Brain microvascular endothelial cell (primary cell): ENCODE measurements at regions not wholly inside any gene's neighbourhood (a gene's known extent, or its start where the extent isn't known, plus 50 kb on each side); places are given as distances from the start of the nearest gene placed in this dataset.

ENCODE experiments used
- DNase-seq: peaks from one replicate; pipeline ENCODE4 v3.0.0-alpha.2; 2020
- H3K27ac ChIP-seq: fragments of 250-450 bp; sonication (Bioruptor Pico); 2 replicates; pipeline ENCODE4 v1.5.1; 2020; ENCODE audit warnings: mild to moderate bottlenecking, moderate library complexity
- H3K27me3 ChIP-seq: fragments of 250-450 bp; sonication (Bioruptor Pico); replicated peaks from 2 replicates; pipeline ENCODE4 v1.5.1; 2020; ENCODE audit warnings: mild to moderate bottlenecking
- H3K36me3 ChIP-seq: fragments of 250-450 bp; sonication (Bioruptor Pico); replicated peaks from 2 replicates; pipeline ENCODE4 v1.5.1; 2020; ENCODE audit warnings: mild to moderate bottlenecking
- H3K4me3 ChIP-seq: 2 replicates; pipeline ENCODE4 v1.5.1; 2011; ENCODE audit warnings: low read depth, mild to moderate bottlenecking, control low read depth, low read length, moderate library complexity
- in situ Hi-C: cut with HindIII; loops from 2 replicates; pipeline ENCODE4 v1.10.0; 2017; ENCODE audit warnings: low sequenced_read_pairs, low pct_ligation_motif_present
- TF ChIP-seq, protein P1 (sequence below): IDR thresholded peaks from 2 replicates; pipeline ENCODE4 v1.5.1; 2011; ENCODE audit warnings: low read depth, mild to moderate bottlenecking, moderate library complexity, low read length, control low read depth, inconsistent platforms; ENCODE audit errors: missing control alignments

DNA sequence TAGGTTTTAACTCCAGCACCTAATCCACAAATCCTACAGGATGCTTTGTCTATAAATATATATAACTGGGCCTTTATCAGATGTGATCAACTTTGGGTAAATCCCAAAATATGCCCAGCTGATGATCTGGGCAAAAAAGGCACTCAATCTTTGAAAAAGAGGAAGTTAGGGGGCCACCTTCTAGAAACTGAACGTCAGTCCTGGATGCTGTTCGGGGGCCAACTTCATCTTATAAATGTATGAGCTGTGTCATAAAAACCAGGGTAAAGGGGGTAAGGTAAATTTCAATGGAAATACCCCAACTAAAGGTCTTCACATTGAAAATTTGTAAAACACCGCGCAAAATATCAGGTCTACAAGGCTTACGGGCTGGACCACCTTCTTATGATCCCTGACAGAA is 264.4 kb upstream of the UBE2E2 start:
- DNase-seq, result no peak
- Histone ChIP-seq H3K27ac (no peak overlapping the region), H3K4me3 (no peak overlapping the region), H3K27me3 (no peaks in the 10 kb centered on the region), H3K36me3 (no peaks in the 10 kb centered on the region)
- TF ChIP-seq, protein P1, sequence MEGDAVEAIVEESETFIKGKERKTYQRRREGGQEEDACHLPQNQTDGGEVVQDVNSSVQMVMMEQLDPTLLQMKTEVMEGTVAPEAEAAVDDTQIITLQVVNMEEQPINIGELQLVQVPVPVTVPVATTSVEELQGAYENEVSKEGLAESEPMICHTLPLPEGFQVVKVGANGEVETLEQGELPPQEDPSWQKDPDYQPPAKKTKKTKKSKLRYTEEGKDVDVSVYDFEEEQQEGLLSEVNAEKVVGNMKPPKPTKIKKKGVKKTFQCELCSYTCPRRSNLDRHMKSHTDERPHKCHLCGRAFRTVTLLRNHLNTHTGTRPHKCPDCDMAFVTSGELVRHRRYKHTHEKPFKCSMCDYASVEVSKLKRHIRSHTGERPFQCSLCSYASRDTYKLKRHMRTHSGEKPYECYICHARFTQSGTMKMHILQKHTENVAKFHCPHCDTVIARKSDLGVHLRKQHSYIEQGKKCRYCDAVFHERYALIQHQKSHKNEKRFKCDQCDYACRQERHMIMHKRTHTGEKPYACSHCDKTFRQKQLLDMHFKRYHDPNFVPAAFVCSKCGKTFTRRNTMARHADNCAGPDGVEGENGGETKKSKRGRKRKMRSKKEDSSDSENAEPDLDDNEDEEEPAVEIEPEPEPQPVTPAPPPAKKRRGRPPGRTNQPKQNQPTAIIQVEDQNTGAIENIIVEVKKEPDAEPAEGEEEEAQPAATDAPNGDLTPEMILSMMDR, result no peak
- in situ Hi-C loops, result no loop called here

DNA sequence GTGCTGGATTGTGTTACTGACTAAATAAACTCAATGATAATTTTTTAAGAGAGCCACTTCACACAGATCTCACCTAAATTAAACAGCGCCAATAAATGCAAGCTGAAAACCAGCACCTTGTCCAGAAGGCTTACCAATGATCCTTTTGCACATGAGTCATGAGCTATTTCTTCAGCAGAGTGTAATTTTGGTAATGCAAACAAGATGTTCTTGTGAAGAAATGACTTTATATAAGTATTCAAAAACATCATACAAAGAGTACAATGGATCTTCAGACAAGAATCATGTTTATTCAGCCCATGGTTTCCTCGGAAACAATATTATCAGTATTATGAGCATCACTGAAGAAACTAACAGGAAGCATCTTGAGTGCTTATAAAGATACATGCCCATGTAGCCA is 263.8 kb upstream of the UBE2E2 start:
- in situ Hi-C loops, result no loop called here
- Histone ChIP-seq H3K36me3 (no peaks in the 10 kb centered on the region), H3K27me3 (no peaks in the 10 kb centered on the region), H3K4me3 (no peak overlapping the region), H3K27ac (no peak overlapping the region)
- no peak for DNase-seq
- TF ChIP-seq, protein P1, result no peak

DNA sequence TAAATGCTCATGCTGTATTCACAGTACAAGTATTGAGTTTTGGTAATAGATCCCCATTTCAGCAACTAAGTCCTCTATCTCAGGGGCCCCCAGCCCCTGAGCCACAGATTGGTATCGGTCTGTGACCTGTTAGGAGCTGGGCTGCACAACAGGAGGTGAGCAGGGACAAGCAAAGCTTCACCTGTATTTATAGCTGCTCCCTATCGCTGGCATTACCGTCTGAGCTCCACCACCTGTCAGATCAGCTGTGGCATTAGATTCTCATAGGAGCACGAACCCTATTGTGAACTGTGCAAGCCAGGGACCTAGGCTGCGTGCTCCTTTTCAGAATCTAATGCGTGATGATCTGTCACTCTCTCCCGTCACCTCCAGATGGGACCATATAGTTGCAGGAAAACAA is 262.8 kb upstream of the UBE2E2 start:
- no peaks in the 10 kb centered on the region for H3K27me3 ChIP-seq
- no peak overlapping the region for H3K27ac ChIP-seq
- H3K4me3 ChIP-seq, result no peak overlapping the region
- in situ Hi-C loops, result no loop called here
- no peaks in the 10 kb centered on the region for H3K36me3 ChIP-seq
- DNase-seq, result no peak
- TF ChIP-seq, protein P1, result no peak

DNA sequence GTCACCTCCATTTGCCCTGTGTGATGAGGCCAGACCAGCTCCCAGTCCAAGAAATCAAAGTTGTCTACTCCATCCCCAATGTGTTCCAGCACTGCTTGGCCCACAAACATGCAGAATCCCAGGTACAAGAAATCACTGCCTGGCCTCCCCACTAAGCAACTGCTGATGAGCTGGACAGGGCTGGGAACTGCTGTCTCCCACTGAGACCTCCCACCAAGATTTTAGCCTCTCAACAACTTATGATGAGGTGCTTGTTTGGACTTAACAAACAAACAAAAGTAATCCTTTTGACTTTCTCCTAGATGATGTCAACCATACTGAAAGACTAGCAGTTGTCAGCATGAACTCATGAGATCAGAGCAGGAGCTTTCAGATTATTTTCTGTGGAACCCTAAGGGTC is 260.1 kb upstream of the UBE2E2 start:
- Histone ChIP-seq H3K27me3 (no peaks in the 10 kb centered on the region), H3K4me3 (no peak overlapping the region), H3K27ac (no peak overlapping the region), H3K36me3 (no peaks in the 10 kb centered on the region)
- in situ Hi-C loops, result no loop called here
- DNase-seq, result no peak
- TF ChIP-seq, protein P1, result no peak

GRCh38 chr3:22947851-22948250 is 255.3 kb upstream of the UBE2E2 start:
- Histone ChIP-seq H3K4me3 (no peak overlapping the region), H3K27ac (no peak overlapping the region), H3K36me3 (no peaks in the 10 kb centered on the region), H3K27me3 (no peaks in the 10 kb centered on the region)
- TF ChIP-seq, protein P1, result no peak
- no peak for DNase-seq
- in situ Hi-C loops, result no loop called here

DNA sequence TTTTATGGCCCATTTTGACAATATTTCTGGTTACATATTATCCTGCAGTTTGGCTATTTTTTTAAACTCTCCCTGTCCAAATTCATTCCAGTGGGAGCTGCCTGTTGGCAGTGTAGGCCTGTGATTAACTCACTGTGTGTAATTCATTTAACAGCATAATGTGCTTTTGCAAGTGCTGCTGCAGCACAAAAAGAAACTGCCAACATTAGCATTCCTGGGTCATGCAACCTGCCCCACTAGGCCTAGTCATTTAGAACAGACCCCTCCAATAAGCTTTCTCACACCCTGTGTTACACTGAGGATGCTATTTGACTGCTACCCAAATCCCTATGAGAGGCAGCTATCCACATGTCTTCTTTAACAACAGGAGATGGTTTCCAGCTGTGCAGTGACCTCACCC is 251.2 kb upstream of the UBE2E2 start:
- Histone ChIP-seq H3K27me3 (no peaks in the 10 kb centered on the region), H3K27ac (no peak overlapping the region), H3K36me3 (no peaks in the 10 kb centered on the region), H3K4me3 (no peak overlapping the region)
- DNase-seq, result no peak
- in situ Hi-C loops, result no loop called here
- TF ChIP-seq, protein P1, result no peak
